GM12873 (cell line): ENCODE measurements at regions not wholly inside any gene's neighbourhood (a gene's known extent, or its start where the extent isn't known, plus 50 kb on each side); places are given as distances from the start of the nearest gene placed in this dataset.

Experiments
- TF ChIP-seq, protein P1 (sequence below): IDR thresholded peaks from 2 replicates; pipeline ENCODE4 v1.5.1; 2012; ENCODE audit warnings: low read depth, mild to moderate bottlenecking, moderate library complexity, low read length, control low read depth; ENCODE audit not compliant: insufficient read depth; ENCODE audit errors: missing control alignments

DNA sequence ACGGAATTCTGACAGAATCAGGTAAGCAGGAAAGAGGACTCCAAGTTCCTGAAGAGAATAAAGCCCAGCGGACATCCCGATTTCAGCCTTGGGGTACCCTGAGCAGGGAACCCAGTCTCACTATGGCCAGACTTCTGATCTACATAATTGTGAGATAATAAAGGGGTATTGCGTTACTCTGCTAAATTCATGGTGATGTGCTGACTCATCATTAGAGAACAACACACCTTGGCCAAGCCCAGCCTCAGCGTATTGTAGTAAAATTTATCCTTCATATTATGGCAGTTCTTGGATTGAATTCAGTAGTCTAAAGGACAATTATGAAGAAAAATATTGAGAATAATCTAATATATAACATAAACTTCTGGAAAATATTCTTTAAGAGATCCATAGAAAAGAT lies 170.2 kb upstream of the MAD2L1 start:
- TF ChIP-seq, protein P1, sequence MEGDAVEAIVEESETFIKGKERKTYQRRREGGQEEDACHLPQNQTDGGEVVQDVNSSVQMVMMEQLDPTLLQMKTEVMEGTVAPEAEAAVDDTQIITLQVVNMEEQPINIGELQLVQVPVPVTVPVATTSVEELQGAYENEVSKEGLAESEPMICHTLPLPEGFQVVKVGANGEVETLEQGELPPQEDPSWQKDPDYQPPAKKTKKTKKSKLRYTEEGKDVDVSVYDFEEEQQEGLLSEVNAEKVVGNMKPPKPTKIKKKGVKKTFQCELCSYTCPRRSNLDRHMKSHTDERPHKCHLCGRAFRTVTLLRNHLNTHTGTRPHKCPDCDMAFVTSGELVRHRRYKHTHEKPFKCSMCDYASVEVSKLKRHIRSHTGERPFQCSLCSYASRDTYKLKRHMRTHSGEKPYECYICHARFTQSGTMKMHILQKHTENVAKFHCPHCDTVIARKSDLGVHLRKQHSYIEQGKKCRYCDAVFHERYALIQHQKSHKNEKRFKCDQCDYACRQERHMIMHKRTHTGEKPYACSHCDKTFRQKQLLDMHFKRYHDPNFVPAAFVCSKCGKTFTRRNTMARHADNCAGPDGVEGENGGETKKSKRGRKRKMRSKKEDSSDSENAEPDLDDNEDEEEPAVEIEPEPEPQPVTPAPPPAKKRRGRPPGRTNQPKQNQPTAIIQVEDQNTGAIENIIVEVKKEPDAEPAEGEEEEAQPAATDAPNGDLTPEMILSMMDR: no peak

DNA sequence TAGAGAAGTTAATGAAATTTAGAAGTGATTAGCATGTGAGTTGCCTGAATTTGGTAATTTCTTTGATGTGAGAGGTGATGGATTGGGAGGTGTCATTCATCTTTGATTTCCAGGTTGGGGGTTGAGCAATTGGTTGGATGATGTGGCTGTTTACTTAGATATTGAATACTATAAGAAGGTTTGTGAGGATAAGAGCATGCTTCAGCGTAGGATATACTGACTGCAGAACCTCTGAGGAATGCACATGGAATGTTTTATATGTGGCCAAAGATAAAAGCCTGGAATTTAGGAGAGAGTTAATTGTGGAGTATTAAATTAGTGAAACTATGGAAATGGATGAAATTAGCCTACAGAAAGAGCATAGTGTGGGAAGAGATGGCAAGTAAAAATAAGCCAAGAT lies 165.4 kb upstream of the MAD2L1 start:
- TF ChIP-seq, protein P1: no peak

DNA sequence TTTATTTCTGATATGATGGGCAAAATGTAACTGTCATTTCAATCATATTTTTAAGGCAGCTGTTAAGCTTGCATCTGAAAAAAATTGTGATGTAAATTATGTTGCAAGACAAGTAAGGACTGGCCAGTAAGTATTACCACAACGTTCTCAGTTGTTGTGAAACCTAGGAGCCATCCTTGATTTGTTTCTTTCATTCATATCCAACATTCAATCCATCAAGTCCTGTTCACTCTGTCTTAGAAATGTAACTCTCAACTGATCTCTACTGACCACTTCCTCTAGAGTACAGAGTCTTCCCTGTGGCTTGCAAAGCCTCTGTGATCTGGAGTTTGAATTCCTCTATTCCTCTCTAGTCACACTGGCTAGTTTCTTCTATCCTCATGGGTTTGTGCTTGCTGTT lies 161.4 kb upstream of the MAD2L1 start:
- TF ChIP-seq, protein P1: no peak

DNA sequence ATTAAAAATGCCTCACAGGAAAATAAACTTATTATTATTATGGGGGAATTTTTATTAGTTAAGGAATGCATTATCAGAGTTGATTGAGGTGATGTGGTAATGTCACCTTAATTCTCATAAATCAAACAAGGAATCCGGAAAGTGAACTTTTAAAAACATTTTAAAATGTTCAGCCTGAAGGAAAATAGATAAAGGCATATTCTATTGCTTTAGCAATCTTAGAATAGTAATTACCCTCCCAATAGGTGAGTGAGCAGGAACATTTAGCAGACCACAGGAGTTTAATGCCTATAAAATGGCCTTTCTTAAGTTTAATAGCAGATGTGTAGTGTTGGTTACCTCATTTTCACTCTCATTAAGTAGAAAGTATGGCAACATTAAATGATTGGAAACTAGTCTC lies 160.9 kb upstream of the MAD2L1 start:
- TF ChIP-seq, protein P1: no peak

DNA sequence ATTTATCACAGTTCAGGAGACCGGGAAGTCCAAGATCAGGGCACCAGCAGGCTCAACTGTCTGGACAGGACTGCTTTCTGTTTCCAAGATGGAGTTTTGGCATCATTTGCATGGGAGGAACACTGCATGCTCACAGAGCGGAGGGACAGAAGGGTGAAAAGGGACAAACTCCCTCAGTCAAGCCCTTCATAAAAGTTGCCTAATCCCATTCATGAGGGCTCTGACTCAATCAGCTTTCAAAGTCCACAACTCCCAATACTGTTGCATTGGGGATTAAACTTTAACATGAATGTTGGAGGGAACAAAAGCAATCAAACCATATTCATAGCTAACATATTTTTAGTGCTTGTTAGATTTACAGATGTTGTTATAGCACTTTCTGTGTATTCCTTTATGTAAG lies 158.9 kb upstream of the MAD2L1 start:
- TF ChIP-seq, protein P1: no peak

DNA sequence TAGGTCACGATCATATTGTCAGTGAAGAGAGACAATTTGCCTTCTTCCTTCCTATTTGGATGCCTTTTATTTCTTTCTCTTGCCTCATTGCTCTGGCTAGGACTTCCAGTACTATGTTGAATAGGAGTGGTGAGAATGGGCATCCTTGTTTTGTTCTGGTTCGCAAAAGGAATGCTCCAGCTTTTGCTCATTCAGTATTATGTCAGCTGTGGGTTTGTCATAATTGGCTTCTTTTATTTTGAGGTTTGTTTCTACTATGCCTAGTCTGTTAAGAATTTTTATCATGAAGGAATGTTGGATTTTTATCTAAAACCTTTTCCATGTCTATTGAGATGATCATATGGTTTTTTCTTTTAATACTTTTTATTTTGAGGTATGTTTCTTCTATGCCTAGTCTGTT lies 152.3 kb upstream of the MAD2L1 start:
- TF ChIP-seq, protein P1: no peak

DNA sequence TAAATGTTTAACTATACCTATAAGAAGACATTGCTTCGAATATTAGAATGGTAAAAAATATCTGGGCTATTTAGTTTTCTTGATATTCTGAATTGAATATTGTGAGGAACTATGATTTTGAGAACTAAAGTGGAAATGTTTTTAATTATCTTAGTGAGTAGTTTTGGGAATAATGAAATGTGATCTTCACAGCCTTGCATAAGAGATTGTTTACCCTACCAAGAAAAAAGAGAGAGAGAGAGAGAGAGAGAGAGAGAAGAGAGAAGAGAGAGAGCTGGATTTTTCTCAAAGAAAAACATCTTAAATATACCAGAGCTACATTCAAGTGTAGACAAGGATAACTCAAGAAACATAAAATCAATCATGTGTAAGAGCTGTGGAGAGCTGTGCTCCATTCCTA lies 148.7 kb upstream of the MAD2L1 start:
- TF ChIP-seq, protein P1: no peak

DNA sequence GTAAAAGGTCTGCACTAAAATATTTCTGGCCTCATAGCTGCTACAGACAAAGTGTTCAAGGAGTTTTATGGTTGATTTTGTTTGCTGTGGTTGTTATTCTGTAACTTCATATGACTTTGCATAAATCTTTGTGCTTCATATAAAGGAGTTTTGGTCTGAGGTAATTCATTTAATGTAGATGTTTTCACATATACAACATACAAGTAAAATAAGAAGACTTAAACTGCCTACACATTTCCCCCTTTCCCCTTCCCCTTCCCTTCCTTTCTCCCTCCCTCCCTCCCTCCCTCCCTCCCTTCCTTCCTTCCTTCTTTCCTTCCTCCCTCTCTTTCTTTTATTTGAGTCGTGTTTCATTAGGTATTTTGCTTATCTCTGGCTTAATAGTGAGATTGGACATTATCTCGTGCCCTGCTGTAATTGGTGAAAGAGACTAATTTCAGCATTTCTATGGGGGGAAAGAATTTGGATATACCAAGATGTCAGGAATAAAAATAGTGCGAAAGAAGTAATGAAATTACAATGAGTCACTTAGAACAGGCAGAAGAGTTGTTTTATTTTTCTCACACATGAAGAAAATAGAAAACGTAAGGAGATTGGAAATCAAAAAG lies 144.9 kb upstream of the MAD2L1 start:
- TF ChIP-seq, protein P1: no peak
